Cardiac septum (tissue), 1 donor: ENCODE measurements at regions not wholly inside any gene's neighbourhood (a gene's known extent, or its start where the extent isn't known, plus 50 kb on each side); places are given as distances from the start of the nearest gene placed in this dataset.

ENCODE experiments used
- DNase-seq: peaks from one replicate; pipeline ENCODE4 v3.0.0-alpha.2; 2020; ENCODE audit warnings: low spot score
- intact Hi-C: fragments of 100-400 bp; cut with DNase I; formaldehyde crosslinking; loops from one replicate; pipeline ENCODE4 v1.14.0; 2022
- donor health status: DM: no; HTN: no; CAD: no.

DNA sequence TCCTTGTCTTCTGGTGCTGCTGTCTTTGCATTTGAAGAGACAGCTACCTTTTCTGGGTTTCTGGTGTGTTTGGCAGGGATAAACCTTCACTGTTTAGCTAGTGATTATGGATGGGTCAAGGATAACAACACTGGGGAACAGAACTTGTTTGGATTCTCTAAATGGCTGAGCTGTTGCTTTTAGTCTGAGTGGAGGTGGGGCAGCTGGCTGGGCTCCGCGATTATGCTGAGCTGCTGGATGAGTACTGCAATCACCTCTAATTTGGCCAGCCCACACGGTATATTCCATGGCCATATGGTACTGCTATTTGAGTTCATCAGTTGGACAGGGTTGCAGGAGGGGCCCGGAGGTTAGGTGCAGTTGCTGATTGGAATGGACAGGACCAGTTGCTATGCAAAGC is 361.6 kb upstream of the TFPI start:
- intact Hi-C loops, result no loop called here
- no peak for DNase-seq

DNA sequence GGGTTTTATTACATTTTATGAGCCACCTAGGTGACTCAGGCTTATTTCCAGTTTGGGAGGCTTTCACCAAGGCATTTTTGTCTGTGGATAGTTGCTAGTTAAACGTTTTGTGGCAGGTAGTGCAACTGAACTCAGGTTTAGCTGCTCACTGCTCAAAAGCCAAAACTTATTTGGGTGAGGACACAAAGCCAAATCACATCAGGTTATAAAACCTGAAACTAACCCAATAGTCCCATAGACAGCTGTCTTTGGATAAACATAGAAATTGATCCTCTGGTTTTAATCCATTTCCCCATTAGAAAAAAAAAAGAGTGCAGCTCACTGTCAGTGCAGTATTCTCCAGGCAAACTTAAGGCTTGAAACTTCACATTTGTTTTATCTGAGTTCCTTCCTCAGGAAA is 362.6 kb upstream of the TFPI start:
- intact Hi-C loops, result no loop called here
- no peak for DNase-seq

DNA sequence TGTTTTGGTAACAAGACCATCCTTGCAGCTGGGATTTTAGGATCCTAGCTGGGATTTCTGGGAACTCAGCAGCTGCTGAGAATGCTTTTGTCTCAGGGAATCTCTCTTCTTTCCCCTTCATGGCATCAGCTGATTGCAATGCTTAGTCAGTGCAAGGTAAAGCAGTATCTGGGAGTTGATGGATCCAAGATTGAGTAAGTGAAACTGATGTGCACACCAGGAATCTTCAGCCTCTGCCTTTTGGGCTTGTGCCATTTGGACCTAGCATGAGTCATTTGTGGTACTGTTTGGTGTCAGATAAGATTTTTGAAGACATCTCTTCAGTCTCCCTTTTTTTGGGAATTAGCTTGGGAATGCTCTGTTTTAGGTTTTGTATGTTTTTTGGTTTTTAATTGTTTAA is 363.3 kb upstream of the TFPI start:
- intact Hi-C loops, result no loop called here
- no peak for DNase-seq

DNA sequence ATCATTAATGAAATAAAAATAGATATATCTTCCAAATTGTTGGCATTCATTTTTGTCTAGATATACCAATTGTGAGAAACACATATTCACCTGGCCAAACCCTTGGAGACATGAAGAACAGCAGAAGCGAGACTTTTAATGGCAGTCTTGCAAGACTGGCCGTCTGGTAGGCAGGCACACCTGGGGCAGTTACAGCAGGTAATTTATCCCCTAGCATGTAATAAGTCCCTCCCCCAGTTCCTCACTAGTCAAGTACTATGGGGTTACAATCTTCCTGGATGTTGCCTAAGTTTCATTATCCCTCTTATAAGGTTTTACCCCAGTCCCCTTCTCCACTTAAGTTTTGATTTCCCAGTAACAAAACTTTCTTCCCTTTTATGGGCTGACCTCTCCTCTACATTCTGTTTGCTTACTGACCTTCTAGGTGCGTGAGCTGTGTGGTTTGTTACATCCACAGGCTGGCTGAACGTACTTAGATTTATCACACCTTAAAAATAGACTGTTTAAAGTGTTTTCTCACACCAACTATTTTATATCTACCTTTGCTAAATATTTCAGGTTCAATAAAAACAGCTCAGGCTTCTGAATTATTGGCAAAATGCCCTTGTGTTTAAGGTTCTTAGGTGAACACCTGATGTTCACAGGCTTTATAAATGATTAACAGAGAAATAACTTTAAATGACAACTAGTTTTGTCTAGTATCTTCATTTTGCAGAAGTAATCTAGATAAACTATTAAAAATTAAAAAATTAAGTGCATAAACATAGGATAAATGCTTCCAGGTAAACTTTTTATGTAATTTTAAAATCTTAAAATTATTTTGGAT is 365.0 kb upstream of the TFPI start:
- intact Hi-C loops, result no loop called here
- no peak for DNase-seq

DNA sequence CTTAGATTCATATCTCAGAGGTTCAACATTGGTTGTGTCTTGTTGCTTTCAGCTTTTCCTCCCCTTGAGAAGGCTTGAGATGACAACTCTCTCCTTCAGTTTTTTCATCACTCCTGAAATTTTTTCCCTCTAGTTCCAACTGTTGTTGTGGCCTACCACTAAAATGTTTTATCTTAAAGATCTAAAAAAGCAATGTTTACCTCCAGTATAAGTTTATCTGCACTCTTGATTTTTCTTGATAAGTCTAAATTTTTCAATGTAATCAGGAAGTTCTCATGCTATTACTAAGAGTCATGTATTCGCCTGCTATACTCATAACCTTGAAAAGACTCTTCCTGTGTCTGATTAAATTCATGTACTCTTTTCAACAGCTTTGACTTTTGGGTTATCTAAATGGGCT is 366.3 kb upstream of the TFPI start:
- DNase-seq, result no peak
- intact Hi-C loops, result no loop called here

DNA sequence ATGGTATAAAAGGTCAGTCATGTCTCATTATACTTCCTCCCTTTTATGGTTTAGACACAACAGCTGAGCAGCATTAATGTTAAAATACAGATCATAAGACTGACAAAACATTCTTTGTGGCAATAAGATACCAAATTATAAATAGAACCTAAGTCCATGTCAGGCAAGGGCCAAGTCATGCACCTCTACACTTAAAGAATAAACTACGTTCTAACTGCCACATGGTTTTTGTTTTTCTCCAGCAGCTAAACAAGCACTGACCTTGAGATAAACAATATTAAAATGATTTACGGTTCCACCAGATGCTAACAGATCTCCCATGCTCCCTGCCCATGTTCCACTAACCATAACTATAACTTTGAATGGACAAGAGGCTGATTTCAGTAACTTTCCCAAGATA is 368.6 kb upstream of the TFPI start:
- no peak for DNase-seq
- intact Hi-C loops, result no loop called here

DNA sequence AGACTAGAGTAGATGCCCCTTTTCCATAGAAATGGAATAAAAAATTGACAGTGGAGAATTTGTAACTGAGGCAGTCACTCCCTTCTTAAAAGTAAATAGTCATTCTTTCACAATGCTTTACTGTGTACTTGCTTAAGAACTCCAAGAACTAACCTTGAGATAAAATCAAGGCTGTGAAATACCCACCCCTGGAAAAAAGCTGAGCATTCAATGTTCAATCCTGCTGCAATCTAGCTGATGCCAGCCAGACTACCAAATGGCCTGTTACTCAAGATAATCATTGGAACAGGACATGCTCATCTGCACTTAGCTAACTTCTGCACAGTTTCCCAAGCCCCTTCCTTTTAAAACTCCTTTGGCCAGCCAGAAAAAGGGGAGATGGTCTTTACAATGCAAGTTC is 367.4 kb upstream of the GULP1 start:
- DNase-seq, result no peak
- intact Hi-C loops, result no loop called here

DNA sequence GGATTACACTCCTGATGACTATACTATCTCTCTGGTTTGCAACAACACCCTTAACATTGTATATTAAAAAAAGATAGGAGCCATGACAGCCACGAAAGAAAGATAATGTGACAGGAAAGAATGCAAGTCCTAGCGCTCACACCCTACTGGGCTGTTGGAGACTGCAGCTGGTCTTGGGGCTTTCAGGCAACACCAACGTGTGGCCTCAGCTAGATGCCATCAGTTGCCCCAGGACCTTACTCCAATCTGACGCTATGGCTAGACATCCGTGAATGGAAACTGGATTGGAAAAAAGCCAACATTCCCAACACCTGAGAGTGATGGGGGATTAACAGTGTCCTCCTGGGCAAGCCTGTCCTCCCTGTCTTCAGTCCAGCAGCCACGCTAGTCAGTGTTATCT is 357.4 kb upstream of the GULP1 start:
- no peak for DNase-seq
- intact Hi-C loops, result no loop called here

DNA sequence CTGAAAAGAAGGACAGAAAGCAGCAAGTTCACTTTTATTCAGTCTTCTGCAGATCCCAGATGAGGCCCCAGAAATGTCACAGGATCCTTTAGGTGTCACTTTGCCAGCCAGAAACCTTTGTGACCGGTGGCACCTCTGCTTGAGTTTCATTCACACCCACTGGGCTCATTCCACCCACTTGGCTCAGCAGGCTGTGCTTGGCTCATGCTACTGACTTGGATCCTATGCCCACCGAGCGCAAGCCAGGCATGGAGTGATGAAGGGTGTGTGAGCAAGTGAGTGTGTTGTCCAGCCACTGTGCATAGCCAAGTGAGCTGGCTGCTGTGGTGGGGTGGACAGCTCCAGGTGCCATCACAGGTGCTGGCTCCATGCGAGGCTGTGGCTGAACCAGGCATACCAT is 357.0 kb upstream of the GULP1 start:
- intact Hi-C loops, result no loop called here
- no peak for DNase-seq

DNA sequence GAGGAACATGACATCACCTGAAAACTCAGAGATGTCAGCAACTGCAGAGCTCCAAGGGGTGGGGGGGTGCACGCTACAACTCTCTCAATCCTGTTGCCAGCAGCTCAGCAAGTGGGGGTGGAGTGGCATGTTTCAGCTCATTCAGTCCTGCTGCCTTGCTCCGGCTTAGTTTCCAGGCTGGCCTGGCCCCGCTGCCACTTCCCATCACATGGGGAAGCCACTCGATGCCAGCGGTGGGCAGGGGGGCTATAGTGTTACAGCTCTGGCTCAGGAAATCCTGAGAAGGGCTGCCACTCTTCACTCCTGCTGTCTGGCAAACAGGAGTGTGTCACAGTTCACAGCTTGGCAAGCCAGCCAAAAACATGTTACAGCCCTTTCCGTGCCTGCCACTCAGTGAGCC is 356.5 kb upstream of the GULP1 start:
- intact Hi-C loops, result no loop called here
- DNase-seq, result no peak

DNA sequence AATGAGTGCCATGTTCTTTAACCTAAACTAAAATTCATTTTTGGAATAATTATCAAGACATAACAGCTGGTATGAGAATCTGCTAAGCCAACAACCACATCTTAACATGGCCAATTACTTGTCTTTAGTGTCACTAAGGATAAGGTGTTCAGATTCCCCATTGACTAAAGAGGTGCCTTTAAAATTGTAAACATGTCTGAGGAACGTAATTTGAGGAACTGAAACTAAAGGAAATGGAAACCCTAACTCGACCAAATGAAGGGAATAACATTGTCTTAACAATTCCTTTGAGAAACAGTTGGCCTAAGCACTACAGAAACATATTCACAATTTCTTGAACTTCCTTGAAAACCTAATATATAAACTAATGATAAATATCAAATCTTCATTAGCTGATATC is 355.4 kb upstream of the GULP1 start:
- no peak for DNase-seq
- intact Hi-C loops, result no loop called here

DNA sequence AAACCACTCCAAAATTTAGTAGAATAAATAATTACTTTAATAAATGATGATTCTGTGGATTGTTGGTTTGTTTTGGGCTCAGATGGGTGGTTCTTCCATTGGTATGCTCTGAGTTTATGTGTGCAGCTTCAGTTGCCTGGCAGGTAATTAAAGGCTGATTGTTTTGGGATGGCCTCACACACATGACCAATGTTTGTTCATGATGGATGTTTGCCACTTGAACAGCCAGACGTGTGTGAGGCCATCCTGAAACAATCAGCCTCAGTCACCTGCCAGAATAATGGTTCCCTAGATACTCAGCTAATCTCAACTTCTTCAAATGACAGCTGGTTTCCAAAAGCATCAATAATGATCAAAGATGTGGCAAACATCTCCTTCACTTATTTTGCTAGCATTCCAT is 352.5 kb upstream of the GULP1 start:
- intact Hi-C loops, result no loop called here

DNA sequence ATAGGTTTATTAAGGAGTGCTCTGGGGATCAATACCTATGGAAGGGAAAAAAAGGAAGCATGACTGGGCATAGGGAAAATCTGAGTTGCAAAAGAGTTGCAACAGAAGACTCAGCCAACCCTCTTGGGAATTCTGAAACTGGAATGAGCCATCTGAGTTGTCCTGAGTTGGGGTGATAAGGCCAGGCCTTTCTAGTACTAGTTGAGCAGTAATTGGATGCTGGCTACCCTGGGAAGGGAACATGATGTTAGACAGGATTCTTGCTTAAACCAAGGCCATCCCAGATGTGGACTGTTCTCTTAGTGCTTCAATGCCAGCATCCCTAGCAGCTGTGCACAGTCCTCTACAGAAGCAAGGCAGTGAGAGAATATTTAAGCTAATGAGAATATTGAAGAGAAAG is 348.8 kb upstream of the GULP1 start:
- intact Hi-C loops, result no loop called here
- DNase-seq, result no peak

More for the DNA sequence above, 352.5 kb upstream of the GULP1 start:
- no peak for DNase-seq

DNA sequence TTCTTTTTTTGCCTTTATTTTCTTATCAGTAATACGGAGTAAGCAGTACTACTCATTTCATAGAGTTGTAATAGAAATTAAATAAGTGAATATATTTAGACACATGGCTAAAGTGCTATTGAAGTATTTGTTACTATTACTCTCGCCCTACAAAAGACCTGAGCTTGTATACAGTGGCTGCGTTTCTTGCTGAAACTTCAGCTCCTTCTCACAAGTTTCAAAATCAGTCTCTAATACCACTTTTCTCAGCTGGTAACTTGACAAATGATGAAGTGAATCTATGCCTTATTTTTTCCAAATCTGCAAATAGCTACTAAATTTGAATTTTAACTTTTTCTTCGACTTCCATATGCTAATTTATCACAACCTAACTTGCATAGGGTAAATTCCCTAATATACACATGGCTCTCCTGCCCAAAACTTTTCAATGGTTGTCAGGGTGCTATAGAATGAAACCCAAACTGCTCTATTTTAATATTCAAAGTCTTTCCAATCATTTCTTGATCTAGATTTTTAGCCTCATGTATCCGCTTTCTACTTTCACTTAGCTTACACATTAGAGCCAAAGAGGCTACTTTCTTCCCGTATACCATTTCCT is 347.8 kb upstream of the GULP1 start:
- intact Hi-C loops, result no loop called here
- DNase-seq, result no peak

DNA sequence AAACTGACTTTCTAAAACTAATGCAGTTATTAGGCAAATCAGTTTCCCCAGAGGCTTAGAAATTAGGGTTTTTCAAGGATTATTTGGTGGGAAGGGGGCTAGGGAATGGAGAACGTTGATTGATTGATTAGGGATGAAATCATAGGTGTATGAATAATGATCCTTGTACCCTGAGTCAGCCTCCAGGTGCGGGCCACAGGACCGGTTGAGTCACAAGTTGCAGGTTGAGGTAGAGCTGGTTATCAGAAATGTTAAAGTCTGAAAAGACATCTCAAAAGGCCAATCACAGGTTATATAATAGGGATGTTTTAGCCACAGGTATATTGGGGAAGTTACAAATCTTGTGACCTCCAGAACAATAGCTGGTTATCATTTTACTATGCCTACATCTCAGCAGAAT is 341.8 kb upstream of the GULP1 start:
- no peak for DNase-seq
- intact Hi-C loops, result no loop called here

DNA sequence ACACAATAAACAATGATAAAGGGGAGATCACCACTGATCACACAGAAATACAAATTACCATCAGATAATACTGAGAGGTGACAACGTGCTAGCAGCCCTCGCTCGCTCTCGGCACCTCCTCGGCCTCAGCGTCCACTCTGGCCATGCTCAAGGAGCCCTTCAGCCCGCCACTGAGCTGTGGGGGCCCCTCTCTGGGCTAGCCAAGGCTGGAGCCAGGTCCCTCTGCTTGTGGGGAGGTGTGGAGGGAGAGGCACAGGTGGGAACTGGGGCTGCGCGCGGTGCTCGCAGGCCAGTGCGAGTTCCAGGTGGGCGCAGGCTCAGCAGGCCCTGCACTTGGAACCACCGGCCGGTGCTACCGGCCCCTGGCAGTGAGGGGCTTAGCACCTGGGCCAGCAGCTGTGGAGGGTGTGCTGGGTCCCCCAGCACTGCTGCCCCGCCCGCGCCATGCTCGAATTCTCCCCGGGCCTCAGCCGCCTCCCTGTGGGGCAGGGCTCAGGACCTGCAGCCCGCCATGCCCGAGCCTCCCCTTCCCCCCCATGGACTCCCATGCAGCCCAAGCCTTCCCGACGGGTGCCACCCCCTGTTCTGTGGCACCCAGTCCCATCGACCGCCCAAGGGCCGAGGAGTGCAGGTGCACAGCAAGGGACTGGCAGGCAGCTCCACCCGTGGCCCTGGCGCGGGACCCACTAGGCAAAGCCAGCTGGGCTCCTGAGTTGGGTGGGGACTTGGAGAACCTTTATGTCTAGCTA is 340.0 kb upstream of the GULP1 start:
- intact Hi-C loops, result no loop called here
- no peak for DNase-seq

DNA sequence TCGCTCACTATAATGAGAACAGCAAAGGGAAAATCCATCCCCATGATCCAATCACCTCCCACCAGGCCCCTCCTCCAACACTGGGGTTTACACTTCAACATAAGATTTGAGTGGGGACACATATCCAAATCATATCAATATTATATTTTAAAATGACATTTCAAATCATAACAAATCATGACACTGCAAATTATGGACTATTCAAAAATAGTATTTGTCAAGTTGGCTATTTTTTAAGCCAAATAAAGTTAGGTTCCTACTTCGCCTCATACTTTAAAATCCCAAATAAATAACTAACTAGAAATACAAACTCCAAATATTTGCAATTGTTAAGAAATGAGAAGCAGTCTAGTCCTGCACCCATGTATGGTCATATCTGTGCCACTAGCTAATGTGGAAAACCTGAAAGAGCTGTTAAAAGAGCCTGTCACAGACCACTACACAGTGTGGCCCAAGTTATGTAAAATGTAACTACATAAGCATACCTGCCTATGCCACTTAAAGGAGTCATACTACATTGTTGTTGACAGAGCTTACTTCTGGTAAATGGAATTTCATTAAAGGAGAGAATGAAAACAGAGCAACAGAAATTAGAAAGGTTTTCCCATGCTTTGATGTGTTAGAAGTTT is 334.7 kb upstream of the GULP1 start:
- intact Hi-C loops, result no loop called here

DNA sequence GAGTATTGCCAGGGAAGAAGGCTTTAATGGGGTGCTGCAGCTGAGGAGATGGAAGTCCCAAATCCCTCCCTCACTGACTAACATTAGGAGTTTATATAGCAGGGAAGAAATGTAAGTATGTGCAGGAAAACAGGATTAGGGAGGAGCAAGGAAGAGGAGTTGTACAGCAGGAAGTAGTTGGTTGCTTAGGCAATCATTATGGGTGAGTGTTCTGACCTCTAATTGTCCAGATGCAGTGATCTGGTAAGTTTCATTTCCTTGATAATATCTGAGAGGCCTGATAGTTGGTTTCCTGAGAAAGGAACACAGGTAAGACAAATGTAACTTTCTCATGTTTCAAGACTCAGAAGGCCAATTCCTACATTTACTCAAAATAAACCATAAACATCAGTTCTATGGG is 331.9 kb upstream of the GULP1 start:
- intact Hi-C loops, result no loop called here
- DNase-seq, result no peak

More for the DNA sequence above, 334.7 kb upstream of the GULP1 start:
- DNase-seq, result no peak

DNA sequence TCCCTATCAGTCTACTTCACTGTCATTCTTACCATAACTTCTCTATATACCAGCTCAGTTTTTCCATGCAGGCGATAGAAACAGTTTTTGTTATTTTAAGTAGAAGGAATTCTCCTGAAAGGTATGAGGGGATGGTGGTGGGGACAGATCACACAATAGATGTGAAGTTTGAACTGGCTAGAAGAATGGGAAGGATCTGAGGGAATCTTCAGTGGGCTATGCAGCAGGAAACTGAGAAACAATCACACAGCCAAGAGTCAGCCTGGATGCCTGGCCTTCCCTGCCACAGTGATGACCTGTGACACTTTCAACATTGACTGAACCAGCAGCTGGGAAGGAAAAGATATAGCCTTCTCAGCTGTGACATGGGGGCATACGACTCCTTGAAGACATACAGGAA is 329.1 kb upstream of the GULP1 start:
- intact Hi-C loops, result no loop called here

DNA sequence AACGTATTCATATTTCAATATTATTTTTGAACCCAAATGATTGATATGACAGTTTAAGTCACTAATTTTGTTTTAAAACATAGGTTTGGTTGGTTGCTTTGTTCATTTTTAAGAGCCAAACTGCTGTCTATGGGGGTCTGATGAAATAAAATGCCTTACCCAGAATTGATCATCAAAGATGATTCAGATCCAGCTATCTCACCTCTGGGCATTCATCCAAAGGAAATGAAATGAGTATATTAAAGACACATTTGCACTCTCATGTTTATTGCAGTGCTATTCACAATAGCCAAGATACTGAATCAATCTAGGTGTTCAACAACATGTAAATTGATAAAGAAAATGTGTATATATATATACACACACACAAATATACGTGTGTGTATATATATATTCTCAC is 326.9 kb upstream of the GULP1 start:
- intact Hi-C loops, result no loop called here
- no peak for DNase-seq

More for the DNA sequence above, 329.1 kb upstream of the GULP1 start:
- no peak for DNase-seq
